HG03060 (cell line): ENCODE measurements at regions not wholly inside any gene's neighbourhood (a gene's known extent, or its start where the extent isn't known, plus 50 kb on each side); places are given as distances from the start of the nearest gene placed in this dataset.

Source experiments
- ATAC-seq: cut with Tn5 transposase; IDR thresholded peaks from one replicate; pipeline ENCODE4 v1.9.1; 2021; ENCODE audit warnings: low read depth, moderate number of reproducible peaks; ENCODE audit not compliant: unreplicated experiment

DNA sequence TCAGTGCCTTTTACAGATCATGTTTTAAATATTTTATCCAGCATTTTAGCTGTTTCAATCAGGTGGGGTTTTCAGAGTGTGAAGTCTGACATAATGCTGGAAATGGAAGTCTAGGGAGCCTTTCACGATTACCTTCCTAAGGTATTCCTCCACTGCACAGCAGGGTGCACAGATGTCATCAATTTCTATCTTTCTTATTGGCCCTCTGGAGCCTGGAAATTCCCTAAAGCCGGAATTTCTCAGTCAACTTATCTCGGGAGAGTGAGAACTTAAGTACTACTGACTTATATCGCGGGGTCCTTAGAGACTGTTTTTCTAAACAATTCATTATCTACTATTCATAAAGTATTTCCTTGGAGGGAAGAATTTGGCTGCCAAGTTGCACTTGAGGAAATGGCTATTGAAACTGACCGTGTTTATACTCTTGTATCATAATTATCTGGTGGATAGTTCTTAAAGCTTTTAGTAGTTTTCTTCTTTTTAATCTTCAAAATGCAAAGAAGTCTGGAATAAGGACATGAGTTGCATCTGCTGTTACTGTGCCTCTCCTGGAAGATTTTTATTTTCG is 311.8 kb upstream of the B3GALT2 start:
- ATAC-seq, result no peak

DNA sequence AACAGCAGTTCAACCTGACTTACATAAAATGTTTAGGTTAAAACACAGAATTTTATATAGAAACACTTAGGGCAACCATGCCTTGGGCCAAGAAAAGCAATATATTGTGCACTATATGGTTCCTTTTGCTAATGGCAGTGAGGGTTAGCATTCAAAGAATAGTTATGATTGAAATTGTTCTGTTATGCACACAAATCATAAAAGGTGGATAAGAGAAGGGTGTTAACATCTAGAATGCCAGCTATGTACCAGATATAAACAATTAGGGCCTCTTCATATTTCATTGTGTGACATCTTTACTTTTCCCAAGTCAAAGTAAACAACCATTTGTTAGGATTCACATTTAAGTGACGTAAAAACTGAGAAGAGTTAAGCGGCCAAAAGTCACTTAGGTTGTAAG is 308.0 kb upstream of the B3GALT2 start:
- ATAC-seq, result no peak

DNA sequence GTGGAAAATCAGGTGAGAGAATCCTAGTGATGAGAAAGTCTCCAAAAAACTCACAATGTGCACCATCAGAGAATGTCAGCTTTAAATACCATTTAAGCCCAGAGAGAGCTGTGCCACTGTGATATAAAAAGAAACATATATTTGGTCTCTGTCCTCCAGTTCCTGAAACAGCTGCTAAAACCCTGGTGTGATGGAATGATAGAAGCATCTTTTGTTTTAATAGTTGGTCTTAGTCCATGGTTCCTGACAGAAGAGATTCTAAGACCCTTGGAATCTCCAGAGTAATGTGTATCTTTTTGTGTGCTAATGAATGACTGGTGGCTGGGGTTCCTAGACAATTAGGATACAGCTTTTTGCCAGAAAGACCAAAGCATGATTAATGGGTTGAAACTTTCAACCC is 302.8 kb upstream of the B3GALT2 start:
- ATAC-seq, result no peak

DNA sequence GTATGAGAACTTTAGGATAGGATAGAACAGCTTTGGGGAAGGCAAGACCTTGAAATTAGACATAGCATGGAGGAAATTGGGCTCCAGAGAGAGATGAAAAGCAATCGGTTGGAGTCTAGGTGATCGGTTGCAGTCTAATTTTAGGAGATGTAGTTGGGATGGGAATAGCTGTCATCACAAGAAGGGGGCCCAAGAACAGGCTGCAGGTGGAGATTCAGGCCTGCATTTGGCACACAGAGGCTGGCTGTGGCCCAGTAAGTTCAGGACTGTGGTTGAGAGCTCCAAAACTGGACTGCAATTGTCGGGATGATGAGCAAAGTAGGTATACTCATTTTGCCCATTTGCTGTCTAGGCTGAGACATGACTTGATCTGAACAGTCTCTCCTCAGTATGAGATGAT is 301.3 kb upstream of the B3GALT2 start:
- ATAC-seq, result no peak

DNA sequence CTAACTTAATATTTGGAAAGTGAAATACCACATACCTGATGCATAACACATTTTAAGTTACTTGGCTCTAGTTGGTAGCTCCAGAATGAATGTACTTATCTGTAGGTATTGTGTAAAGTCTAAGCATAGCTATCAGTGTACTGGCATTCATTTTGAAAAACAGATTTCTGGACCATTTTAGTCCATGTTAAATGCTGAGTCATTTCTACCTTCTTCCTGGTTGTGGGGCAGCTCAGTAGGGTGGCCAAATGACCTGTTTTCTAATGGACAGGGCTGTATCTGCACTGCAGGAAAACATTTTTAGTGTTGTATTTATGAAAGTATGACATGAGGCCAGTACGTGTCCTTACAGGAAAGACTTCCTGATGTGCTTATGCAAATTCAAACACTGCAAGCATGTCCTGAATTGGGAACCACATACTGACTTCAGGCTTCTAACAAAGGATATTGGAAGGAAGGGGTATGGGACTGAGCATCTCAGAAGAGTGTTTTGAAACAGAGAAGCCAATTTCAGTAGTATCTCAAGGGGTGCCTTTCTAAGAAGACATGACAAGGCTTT is 300.3 kb upstream of the B3GALT2 start:
- ATAC-seq, result no peak

DNA sequence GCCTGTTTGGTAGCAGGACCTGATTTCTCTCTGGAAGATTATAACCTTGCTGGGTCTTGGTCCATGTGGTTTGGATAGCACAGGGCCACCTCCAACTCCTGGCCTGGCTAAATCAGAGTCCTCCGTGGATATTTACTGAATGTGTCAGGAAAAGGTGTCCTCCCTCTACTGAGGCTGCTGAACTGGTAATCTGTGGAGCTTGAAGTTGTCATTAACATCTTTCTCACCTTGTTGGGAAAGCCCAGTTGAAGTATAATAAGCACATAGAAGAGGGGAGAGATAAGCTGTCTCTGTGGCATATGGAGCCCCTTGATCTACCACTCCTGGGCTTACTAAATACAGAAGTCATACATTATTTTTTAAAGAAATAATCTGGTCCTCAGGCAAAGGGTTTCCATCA is 294.3 kb upstream of the B3GALT2 start:
- no peak for ATAC-seq

DNA sequence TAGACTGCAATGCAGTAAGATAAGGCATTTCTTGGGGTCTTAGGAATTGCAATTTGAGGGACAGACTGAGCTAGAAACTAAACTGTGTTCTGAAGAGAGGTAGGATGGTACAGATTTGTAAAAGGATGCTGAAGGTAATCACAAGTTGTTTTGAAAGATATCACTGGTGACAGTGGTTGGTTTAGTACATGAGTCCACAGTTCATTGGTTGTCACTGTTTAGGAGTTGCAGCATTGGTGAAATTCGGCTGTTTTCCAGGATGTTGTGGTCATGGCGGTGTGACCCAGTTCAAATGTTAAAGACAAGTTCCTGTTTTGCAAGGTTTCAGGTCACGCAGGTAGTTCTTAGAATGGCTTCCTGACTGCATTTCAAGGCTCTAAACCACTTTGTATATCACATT is 292.8 kb upstream of the B3GALT2 start:
- ATAC-seq, result peak; percentile 95

DNA sequence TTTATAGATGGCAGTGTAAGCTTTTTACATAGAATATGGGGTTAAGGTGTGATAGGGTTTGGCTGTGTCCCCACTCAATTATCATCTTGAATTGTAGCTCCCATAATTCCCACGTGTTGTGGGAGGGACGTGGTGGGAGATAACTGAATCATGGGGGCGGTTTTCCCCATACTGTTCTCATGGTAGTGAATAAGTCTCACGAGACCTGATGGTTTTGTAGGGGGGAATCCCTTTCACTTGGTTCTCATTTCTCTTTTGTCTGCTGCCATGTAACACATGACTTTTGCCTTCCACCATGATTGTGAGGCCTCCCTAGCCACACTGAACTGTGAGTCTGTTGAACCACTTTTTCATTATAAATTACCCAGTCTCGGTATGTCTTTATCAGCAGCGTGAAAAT is 290.3 kb upstream of the B3GALT2 start:
- ATAC-seq, result no peak

DNA sequence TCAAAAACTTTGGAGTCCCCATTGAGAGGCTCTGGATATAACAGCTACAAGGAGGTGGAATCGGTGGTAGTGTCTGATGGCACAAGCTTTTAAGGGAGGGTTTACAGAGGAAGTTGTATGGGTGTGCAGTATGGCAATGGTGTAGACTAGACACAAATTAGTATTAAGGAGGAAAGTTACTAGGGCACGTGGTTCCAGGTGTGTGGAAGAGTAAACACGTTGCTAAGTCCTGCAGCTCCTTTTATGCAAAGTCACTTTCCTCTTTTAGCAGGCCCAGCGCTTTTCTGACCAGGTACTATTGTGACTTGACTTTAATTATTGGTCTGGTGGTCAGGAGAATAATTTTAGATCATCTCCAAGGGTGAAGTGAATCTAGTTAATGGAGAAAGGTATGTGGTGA is 287.5 kb upstream of the B3GALT2 start:
- no peak for ATAC-seq

DNA sequence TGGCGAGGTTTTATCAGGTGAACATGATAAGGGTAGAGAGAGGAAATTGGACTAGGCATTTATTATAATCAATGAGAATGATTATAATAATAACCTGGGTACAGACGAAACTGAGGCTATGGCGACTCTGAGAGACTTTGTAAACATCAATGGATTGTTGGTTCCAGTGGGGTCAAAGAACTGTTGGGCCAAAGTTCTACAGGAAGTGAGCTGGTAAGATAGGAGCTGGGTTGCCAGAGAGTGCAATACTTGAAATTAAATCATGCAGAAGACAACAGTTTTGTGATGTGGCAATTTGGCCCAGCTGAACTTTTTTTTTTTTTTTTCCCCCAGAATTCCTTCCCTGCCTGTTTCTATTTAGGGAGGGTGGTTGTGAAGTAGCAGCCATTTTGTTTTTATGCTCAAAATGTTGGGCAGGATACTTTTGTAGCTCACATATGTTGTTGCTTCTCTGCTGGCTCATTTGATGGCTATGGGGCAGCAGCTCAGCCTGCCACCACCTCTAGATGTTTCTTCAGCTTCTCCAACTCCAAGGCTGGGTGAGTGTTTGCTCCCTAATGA is 286.5 kb upstream of the B3GALT2 start:
- ATAC-seq, result no peak

DNA sequence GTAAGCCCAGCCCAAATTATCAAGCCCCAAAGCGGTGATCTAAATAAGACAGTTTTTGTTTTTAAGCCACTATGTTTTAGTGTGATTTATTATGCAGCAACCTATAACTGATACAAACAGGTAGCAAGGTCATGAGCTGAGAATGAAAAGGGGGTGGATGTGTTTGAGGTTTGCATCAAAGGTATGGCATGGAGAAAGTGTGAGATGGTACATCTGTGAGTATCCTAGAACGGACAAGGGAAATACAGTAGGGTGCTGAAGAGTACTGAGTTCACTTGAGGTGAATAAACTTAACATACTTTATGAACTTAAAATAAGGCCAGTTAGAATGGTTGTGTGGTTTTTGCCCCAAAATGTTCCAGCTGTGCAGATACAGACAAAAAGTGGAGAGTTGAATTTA is 286.0 kb upstream of the B3GALT2 start:
- no peak for ATAC-seq

DNA sequence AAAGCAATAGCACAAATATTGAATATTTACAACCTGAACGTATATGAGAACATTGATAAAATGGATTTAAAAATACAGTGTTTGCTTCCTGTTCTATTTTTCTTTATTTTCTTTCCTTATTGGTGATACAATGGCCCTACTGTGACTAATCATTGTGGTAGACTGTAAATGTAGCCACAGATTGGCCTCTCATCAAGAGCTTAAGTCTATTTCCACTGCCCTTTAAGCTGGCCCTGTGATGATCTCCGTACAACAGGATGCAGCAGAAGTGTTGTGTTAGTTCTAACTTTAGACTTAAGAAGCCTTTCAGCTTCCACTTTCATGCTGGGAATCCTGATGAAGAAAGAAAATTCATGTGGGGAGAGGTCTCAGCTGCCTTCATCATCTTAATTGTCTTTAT is 285.6 kb upstream of the B3GALT2 start:
- no peak for ATAC-seq

DNA sequence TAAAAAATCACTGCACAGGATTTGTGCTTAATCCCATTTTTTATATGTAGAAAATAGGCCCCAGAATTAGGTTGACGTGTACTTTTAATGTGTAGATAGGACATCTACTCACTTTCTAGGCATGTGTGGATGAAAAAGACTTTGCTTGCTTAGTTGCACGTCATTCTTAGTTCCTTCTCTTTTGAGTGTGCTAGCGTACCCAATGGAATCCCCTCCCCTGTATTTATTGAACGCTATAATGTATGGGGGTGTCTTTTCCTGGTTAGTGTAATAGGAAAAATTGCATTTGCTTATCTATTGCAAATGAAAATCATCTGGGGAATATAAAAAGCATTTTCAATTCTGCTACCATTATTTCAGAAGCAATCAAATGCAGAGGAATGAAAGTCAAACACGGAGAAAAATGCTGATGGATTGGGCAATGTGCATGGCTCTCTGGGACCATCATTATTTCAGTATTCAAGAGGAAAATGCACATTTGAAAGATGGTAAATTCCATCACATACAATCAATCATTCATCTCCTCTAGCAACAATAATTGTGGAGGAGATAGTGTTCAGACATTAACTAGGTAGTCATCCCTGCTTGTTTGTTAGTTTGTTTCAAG is 277.0 kb upstream of the B3GALT2 start:
- no peak for ATAC-seq

DNA sequence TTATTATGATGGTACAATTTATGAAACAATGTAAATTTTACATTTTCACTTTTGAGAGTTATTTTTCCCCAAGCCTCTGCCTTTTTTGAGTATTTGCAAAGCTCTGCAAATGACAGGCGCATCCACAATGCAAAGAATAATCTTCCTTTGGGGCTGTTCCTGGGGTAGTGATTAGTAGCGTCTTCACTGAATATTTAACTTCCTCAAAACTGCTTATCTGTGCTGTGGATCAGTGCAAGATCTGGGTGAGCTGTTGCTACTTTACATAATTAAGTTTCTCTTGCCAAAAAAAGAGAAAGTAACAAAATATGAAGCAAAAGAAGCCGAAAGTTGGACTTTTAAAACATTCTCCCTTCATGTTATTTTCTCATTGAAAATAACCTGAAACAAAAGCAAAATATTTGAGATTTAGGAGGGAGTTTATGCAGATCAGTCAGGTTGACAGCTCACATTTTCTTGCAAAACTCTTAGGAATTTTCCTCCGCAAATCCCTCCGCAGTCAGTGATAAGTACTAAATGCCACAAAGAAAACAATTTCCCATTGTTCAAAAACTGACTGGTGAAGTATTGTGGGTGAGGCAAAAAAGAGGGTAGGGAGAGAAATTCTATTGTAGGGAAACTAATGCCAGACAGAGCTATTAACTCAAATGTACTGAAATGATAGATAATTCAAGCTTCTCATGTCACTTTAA is 276.4 kb upstream of the B3GALT2 start:
- ATAC-seq, result peak; percentile 59

DNA sequence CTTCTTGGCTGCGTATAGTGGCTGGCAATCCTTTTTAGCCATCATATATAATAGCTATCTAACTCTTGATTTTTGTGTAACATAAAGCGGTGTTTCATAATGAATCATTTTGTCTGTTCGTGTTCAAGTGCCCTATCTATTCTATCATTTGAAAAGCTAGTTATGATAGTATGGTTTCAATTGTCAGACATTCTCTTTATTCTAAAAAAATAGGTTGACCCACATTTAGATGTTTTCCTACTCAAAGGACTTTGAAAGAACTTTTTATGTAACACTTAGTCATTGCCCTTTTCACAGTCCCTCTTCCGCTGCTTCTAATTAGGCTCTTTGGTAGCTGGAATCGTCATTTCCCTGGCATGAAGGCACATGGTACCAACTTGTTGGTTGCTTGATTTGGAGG is 272.2 kb upstream of the B3GALT2 start:
- no peak for ATAC-seq

DNA sequence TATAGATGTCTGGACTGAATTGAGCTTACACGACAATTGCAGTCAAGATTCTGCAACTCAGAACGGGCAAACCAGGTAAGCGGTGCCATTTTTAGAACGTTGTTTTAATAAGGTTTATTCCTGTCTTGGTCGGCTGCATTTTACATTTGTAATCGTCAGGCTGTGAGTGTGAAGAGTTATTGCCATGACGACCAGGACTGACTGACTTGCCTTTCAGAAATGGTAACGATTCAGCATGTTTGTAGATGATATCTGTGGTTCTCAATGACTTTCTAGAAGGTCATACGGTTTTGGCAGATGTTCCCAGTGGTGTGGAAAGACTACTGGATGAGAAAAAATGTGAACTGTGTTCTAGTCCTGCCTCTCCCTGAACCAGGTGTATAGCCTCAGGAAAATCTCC is 271.3 kb upstream of the B3GALT2 start:
- no peak for ATAC-seq

DNA sequence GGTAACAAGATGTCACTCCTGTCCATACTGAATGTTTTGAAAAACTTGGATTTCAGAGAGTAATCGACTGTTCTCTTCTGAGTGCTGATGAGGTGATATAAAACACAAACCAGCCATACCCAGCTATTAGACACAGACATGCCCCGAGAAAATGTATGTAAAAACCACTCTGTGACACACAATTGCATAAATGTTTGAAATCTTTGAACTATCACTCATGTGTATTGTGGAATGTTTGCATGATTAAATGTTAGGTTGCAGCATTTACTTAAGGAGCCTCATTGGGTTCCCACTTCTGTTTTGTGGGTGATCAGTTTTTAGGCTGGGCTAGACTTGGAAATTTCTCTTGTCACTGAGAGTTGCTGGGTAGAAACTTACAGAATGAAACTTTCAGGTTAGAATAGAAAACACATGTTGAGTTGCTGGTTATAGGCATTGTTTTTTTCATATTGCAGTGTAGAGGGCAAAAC is 270.4 kb upstream of the B3GALT2 start:
- ATAC-seq, result no peak

DNA sequence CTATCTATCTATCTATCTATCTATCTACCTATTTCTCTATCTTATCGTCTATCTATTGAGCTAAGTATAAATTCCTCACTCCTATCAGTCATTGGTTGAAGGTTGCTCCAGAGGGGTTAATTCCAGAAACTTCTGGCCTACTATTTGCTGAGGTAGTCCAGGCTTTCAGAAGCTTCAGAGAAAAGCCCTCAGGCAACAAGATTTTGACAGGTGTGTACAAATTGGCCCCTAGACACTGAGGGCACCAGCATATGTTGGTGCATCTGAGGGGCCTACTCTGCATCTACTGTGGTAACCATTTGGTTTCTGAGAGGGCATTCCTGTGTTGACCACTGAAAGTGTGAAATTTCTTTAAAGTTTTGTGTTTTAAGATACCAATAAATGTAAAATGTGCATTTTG is 265.2 kb upstream of the B3GALT2 start:
- ATAC-seq, result no peak

DNA sequence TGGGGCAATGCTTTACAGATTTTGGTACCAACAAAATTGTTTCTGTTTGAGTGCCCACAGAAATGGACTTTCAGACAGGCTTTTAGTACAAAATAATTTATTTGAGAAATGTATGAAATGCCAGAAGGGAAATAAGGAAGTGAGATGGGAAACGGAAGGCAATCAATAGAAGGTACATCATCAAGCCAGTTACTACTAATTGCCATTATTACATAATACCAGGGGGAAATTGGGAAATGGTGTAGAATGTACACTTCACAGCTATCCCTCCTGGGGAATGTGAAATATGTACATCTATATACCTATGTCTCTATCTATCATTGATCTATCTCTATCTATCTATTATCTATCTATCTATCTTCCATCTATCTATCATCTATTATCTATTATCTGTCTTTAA is 264.6 kb upstream of the B3GALT2 start:
- ATAC-seq, result no peak

DNA sequence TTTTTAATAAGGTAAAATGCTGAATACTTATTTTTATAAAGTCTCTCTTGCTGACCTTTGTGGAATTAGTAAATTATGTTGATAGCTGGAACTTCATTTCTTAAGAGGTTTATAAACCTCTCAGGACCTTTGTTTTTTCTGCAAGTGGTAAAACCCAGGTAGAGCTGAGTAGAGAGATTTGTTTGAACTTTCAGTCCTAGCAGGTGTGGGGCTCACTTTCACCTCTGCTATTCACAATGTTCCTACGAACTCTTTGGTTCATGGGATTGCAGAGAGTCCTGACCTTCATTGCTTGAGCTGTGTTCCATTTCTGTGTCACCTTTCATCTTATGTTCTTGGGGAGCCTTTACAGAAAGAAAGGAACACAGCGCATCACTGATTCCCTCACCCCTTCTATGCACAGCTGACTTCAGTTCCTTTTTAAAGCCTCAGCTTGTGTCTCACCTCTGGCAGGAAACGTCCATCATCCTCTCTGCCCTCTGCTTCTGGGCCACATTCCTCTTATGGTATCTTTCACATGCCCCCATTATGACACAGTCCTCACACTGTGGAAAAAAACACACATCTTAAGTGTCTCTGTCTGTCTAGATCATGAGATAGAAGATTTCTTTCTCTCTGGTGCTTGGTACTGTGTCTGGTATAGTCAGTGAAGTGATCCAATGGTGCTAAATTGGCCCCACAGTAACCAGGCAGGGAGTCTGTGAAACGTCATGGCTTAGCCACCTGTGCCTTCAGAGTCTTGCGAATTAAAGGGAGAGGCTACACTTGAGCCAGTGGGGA is 262.5 kb upstream of the B3GALT2 start:
- peak; percentile 74 for ATAC-seq

DNA sequence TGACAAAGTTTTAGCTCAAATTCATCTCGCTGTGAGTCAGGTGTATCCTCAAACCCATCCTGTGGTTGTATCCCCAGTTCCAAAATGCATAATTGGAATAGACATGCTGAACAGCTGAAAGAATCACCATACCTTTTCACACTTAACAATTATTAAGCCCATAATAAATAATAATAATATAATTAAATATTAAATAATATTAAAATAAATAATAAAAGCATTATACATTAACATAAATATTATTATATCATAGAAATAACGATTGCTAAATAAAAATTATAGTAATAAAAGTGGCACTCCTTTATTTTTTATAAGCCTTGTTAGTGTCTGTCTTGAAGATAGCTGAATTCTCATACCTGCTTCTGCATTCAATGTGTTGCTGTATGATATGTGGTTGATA is 257.5 kb upstream of the B3GALT2 start:
- ATAC-seq, result no peak
